Mucosa of stomach (tissue), 1 donor: ENCODE measurements at regions not wholly inside any gene's neighbourhood (a gene's known extent, or its start where the extent isn't known, plus 50 kb on each side); places are given as distances from the start of the nearest gene placed in this dataset.
"Not testable (repeated sequence)": the region's sequence is repeated elsewhere in the genome, so short reads cannot be mapped to it uniquely, and the experiment has no call there.

ENCODE experiments used
- H3K27me3 ChIP-seq: one replicate; pipeline ENCODE4 v1.7.0; 2013; ENCODE audit warnings: mild to moderate bottlenecking, low read length; ENCODE audit not compliant: control insufficient read depth, insufficient read depth
- H3K36me3 ChIP-seq: one replicate; pipeline ENCODE4 v1.7.0; 2013; ENCODE audit warnings: low read length; ENCODE audit not compliant: control insufficient read depth, insufficient read depth
- H3K4me1 ChIP-seq: one replicate; pipeline ENCODE4 v1.7.0; 2013; ENCODE audit warnings: mild to moderate bottlenecking, low read length; ENCODE audit not compliant: control insufficient read depth, insufficient read depth
- H3K4me3 ChIP-seq: one replicate; pipeline ENCODE4 v1.7.0; 2013; ENCODE audit warnings: low read length
- H3K9ac ChIP-seq: one replicate; pipeline ENCODE4 v1.7.0; 2013; ENCODE audit warnings: mild to moderate bottlenecking, low read length, moderate library complexity
- H3K9me3 ChIP-seq: one replicate; pipeline ENCODE4 v1.7.0; 2013; ENCODE audit warnings: mild to moderate bottlenecking, low read length, moderate library complexity; ENCODE audit not compliant: control insufficient read depth
- donor health status: Pancreatic carcinoma.

DNA sequence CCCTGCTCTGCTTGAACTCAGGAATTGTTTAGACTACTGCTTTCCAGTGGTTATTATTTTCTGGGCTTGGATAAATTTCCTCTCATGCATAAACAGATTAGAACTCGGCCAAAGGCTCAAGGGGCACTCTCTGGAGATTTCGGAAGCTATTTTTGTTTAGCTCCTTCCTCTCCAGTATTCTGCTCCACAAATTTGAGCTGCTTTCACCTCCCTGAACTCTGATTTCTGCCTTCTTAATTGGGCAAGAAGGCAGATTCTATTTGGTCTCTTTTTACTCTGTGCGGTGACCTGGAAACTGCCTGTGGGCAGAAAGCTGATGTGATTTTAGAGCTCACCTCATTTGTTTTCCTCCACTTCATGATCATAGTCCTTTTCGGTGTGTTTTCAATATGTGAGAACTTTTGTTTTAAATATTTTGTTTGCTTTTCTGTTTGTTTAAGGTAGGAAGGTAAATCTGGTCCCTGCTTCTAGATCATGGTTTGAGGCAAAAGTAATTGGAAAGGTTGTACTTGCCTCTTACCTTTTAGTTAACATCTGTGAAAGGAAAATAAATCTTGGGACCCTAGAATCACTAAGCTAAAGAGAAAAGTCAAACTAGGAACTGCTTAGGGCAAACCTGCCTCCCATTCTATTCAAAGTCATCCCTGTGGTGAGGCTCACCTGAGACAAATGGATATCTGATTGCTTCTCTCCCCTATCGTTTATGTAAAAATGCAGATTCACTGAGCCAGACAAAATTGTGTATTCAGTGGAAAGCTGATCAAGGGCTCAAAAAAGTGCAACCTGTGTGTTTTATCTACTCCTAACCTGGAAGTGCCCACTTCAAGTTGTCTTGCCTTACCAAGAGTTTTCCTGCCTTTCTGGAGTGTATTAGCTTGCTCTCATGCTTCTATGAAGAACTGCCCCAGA, 714.7 kb upstream of the PCDH20 start:
- no peak overlapping the region for H3K4me3 ChIP-seq
- H3K9ac ChIP-seq, result no peak overlapping the region
- H3K27me3 ChIP-seq, result no peaks in the 10 kb centered on the region

DNA sequence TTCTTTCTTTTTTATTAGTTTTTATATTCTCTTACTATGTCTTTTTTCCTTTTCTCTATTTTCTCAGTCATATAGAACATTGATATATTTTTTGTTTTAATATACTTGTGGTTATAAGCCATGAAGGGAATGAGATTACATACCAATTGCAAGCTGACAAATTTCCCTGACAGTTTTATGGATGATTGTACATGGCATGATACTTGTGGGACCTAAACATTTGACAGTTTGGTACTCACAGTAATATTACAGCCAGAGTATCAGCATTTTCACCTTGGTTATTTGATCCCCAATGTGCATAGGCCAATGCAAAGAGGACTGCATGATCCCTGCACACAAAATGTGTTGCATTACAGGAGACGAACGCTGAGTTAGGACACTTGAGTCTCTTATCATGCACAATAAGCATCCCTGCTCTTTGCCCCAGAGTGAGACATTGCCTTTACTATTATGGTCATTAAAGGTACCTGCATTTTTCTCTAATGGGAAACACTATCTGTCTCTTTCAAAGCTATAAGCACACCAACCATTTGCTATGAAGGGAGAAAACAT, 713.4 kb upstream of the PCDH20 start:
- Histone ChIP-seq H3K36me3 (no peaks in the 10 kb centered on the region), H3K9me3 (no peaks in the 10 kb centered on the region), H3K27me3 (no peaks in the 10 kb centered on the region), H3K4me1 (no peaks in the 10 kb centered on the region), H3K9ac (no peak overlapping the region), H3K4me3 (no peak overlapping the region)

More for the DNA sequence above, 714.7 kb upstream of the PCDH20 start:
- no peaks in the 10 kb centered on the region for H3K4me1 ChIP-seq
- H3K36me3 ChIP-seq, result no peaks in the 10 kb centered on the region
- H3K9me3 ChIP-seq, result no peaks in the 10 kb centered on the region

DNA sequence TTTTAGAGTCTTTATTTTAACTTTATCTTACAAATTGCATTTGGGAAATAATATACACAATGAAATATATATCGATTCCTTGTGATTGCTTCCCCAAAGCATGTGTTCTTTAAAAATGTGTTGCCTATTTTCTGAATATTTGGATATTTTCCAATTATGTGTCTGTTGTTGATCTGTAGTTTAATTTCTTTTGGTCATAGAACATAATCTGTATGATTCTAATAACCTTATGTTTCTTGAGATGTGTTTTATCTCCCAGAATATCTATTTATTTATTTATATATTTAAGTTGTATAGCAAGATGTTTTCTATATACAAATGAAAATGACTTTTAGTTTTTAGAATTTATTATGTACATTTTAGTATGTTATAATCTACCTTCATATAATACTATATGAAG, 710.8 kb upstream of the PCDH20 start:
- H3K36me3 ChIP-seq, result no peaks in the 10 kb centered on the region
- no peaks in the 10 kb centered on the region for H3K27me3 ChIP-seq
- no peak overlapping the region for H3K4me3 ChIP-seq
- H3K9ac ChIP-seq, result no peak overlapping the region
- H3K4me1 ChIP-seq, result no peaks in the 10 kb centered on the region
- no peaks in the 10 kb centered on the region for H3K9me3 ChIP-seq

DNA sequence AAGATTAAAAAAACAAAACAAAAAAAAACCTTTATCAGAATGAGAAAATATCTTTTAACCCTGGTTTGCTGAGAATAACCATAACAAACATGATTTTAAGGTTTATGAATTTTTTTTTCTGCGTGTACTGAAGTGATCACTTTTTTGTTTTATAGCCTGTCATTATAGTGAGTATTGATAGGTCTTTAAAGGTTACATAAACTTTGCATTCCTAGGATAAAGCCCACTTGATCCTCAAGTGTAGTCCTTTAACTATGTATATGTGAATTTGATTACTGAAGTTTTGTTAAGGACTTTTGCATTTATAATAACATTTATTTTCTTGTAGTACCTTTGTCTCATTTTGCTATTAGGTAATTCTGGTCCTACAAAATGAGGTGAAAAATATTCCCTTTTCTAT, 709.8 kb upstream of the PCDH20 start:
- Histone ChIP-seq H3K4me3 (no peak overlapping the region), H3K4me1 (no peaks in the 10 kb centered on the region), H3K27me3 (no peaks in the 10 kb centered on the region), H3K36me3 (no peaks in the 10 kb centered on the region), H3K9ac (no peak overlapping the region), H3K9me3 (no peaks in the 10 kb centered on the region)

DNA sequence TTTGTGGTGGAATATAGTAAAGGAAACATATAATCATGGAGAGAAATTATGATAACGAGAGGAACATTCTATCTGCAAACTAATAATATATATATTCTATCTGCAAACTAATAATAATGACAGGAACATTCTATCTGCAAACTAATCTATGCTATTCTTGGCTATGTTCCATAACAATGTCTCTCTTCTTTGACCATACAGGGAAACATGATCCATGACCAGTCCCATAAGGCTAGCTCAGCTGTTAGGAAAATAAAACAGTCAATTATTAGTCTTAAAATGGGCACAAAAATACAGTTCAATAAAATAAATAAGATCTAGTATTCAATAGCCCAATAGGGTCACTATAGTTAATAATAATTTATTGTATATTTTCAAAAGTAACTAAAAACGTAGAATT, 707.8 kb upstream of the PCDH20 start:
- Histone ChIP-seq H3K9me3 (no peaks in the 10 kb centered on the region), H3K27me3 (no peaks in the 10 kb centered on the region), H3K4me1 (no peaks in the 10 kb centered on the region), H3K4me3 (no peak overlapping the region), H3K9ac (no peak overlapping the region), H3K36me3 (no peaks in the 10 kb centered on the region)

DNA sequence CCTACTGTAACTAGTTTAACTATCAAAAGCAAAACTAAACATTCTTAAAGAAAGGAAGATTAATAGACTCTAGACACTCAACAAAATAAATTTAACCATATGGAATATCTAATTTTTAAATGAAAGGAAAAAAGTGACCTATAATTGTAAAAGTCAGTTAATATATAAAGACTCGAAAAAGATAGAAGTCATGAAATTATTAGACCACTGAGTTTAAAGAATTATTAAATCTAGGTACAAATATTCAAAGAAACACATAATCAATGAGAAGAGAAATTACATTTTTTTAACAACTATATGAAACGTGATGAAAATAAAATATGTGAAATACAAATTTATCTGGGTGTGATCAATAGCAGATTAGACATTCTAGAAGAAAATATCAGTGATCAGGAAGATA, 706.8 kb upstream of the PCDH20 start:
- Histone ChIP-seq H3K9me3 (no peaks in the 10 kb centered on the region), H3K4me1 (no peaks in the 10 kb centered on the region), H3K4me3 (no peak overlapping the region), H3K36me3 (no peaks in the 10 kb centered on the region), H3K9ac (no peak overlapping the region), H3K27me3 (no peaks in the 10 kb centered on the region)

DNA sequence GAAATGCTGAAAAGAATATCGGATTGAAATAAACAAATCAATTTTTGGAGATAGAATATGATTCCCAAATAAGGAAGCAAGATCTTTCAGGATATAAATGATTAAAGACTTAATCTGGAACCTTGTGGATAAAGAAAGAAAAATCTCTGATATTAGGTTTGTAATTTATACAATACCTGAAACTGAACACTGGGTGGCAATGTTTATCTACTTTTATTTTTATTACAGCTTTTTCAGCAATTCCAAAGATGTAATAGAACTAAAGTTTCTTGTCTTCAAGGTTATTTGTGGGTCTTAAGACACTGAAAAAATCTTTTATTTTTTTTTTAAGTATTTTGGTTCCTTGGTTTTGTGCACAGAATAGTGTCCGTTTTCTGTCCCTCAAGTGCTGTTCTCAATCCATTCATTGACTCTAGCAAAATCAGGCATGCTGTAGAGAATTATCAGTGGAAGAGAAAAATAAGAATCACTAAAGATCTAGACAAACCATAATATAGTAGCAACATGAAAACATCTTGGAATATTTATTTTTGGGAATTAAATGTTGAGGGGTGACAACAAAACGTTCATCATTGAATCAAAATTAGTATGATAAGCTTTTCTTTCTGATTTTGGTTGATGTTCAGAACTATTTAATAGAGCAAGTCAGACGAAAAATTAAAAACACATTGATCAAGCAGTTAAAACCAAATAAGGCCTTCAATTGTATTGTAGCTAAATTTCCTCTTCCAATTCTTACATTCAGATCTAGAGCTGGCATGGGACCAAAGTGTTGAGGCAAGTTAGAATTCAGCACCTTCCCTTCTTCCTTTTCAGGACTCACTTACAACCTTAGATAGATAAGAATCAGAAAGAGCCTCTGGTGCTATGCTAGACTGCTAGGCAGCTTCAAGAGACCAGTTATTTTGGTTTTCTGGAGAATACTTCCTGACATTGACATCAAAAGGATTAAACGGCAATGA, 704.4 kb upstream of the PCDH20 start:
- H3K4me3 ChIP-seq, result no peak overlapping the region

DNA sequence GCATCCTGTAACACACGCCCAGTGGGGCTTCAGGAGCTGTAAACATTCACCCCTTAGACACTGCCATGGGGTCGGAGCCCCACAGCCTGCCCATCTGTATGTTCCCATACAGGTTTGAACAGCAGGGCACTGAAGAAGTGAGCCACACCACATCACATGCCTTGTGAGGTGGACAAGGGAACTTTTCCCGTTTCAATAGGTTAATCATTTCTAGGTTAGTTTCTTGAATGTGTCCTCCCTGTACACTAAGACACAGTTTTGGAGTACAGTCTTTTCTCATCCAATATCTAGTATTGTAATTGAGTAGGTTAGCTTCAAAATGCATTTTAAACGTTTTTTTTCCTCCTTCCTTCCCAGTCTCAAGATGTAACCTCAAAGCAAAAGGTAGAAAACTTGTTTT, 700.2 kb upstream of the PCDH20 start:
- Histone ChIP-seq H3K9me3 (no peaks in the 10 kb centered on the region), H3K4me3 (no peak overlapping the region), H3K9ac (no peak overlapping the region), H3K36me3 (no peaks in the 10 kb centered on the region), H3K4me1 (no peaks in the 10 kb centered on the region), H3K27me3 (no peaks in the 10 kb centered on the region)

More for the DNA sequence above, 704.4 kb upstream of the PCDH20 start:
- no peak overlapping the region for H3K9ac ChIP-seq
- H3K36me3 ChIP-seq, result no peaks in the 10 kb centered on the region
- H3K4me1 ChIP-seq, result no peaks in the 10 kb centered on the region
- no peaks in the 10 kb centered on the region for H3K9me3 ChIP-seq
- H3K27me3 ChIP-seq, result no peaks in the 10 kb centered on the region

DNA sequence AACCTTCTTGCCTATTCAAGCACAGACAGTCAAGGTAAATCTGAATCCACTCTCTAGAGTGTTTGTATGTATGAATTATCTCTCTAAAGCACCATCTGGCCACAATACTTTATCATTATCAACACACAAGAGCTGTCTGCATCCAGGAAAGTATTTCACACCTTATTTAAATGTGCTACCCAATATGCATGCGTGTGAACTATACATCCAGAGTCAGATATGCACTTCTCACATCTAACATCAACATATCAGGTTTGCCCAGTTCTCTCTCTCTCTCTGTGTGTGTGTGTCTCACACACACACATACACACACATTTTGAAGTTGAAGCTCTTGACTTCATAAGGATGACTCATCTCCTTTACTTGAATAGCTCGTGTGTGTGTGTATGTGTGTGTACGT, 697.5 kb upstream of the PCDH20 start:
- no peaks in the 10 kb centered on the region for H3K9me3 ChIP-seq
- H3K27me3 ChIP-seq, result no peaks in the 10 kb centered on the region
- no peak overlapping the region for H3K4me3 ChIP-seq
- no peak overlapping the region for H3K9ac ChIP-seq
- no peaks in the 10 kb centered on the region for H3K36me3 ChIP-seq
- H3K4me1 ChIP-seq, result no peaks in the 10 kb centered on the region

DNA sequence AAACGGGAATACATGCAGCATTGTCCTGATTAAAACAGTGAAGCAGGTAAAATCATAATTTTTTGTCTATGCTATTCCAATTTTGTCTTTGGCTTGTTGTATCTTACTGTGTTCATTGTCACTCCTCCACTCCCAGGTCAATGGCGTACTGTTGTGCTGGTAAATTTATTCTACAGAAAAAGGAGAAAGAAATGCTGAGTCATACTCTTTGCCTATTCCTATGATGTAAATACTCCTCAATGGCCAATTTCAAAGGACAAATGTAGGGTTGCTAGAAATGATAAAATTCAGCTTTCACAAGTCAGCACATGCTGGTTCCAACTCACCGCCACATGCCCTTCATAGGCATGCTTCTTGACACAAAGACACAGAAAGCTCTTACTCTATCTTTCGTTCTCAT, 694.4 kb upstream of the PCDH20 start:
- no peaks in the 10 kb centered on the region for H3K4me1 ChIP-seq
- no peak overlapping the region for H3K9ac ChIP-seq
- H3K4me3 ChIP-seq, result no peak overlapping the region
- H3K9me3 ChIP-seq, result no peaks in the 10 kb centered on the region
- no peaks in the 10 kb centered on the region for H3K27me3 ChIP-seq
- no peaks in the 10 kb centered on the region for H3K36me3 ChIP-seq

DNA sequence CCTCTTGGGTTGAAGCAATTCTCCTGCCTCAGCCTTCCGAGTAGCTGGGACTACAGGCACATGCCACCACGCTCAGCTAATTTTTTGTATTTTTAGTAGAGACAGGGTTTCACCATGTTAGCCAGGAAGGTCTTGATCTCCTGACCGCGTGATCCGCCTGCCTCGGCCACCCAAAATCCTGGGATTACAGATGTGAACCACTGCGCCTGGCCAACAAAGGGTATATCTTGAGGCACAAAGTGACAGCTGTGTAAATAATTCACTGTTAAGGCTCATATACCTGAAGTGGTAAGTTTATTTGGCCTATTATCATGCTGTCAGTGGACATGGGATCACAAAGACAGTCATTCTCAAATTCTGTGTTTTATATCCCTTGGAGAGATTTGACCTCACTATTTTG, 688.5 kb upstream of the PCDH20 start:
- H3K4me1 ChIP-seq, H3K36me3 ChIP-seq, H3K9ac ChIP-seq, H3K4me3 ChIP-seq, H3K9me3 ChIP-seq, H3K27me3 ChIP-seq: not testable (repeated sequence)

DNA sequence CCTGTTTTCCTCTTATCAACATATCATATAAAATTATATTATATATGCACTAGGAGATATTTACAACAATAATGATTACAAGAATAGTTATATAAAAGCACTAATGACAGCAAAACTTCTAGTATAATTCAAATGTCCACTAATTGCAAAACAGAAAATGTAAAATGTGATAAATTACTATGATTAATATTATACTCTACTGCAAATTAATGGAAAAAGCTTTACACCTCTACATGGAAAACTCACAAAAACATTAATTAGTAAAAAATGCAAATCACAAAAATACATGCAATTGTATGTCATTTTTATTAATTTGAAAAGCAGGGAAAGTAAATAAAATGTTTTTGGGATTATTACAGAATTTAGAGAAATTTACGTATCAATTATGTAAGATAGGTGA, 681.0 kb upstream of the PCDH20 start:
- no peaks in the 10 kb centered on the region for H3K36me3 ChIP-seq
- no peak overlapping the region for H3K4me3 ChIP-seq
- H3K9ac ChIP-seq, result no peak overlapping the region
- no peaks in the 10 kb centered on the region for H3K27me3 ChIP-seq
- H3K9me3 ChIP-seq, result no peaks in the 10 kb centered on the region
- H3K4me1 ChIP-seq, result no peaks in the 10 kb centered on the region
